ENCODE measurements at regions not wholly inside any gene's neighbourhood (a gene's known extent, or its start where the extent isn't known, plus 50 kb on each side); places are given as distances from the start of the nearest gene placed in this dataset.

DNA sequence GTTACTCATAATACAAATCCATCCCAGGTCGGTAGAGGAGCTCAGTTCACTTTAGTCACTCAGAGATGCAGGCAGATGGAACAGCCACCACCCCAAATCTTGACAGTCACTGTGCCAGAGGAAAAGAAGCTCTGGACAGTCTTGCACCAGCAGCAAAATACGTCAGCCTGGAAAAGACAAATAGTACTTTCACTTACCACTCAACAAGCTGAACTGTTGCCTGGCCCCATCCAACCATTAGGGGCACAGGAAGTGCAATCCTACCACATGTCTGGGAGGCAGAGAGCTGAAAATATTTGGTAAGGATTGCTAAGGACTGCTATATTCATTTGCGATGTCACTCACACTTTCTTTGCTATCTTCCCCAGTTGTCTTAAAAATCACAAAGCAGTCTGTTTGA is 239.1 kb upstream of the TOX3 start (continued):
- TF ChIP-seq, protein P1, sequence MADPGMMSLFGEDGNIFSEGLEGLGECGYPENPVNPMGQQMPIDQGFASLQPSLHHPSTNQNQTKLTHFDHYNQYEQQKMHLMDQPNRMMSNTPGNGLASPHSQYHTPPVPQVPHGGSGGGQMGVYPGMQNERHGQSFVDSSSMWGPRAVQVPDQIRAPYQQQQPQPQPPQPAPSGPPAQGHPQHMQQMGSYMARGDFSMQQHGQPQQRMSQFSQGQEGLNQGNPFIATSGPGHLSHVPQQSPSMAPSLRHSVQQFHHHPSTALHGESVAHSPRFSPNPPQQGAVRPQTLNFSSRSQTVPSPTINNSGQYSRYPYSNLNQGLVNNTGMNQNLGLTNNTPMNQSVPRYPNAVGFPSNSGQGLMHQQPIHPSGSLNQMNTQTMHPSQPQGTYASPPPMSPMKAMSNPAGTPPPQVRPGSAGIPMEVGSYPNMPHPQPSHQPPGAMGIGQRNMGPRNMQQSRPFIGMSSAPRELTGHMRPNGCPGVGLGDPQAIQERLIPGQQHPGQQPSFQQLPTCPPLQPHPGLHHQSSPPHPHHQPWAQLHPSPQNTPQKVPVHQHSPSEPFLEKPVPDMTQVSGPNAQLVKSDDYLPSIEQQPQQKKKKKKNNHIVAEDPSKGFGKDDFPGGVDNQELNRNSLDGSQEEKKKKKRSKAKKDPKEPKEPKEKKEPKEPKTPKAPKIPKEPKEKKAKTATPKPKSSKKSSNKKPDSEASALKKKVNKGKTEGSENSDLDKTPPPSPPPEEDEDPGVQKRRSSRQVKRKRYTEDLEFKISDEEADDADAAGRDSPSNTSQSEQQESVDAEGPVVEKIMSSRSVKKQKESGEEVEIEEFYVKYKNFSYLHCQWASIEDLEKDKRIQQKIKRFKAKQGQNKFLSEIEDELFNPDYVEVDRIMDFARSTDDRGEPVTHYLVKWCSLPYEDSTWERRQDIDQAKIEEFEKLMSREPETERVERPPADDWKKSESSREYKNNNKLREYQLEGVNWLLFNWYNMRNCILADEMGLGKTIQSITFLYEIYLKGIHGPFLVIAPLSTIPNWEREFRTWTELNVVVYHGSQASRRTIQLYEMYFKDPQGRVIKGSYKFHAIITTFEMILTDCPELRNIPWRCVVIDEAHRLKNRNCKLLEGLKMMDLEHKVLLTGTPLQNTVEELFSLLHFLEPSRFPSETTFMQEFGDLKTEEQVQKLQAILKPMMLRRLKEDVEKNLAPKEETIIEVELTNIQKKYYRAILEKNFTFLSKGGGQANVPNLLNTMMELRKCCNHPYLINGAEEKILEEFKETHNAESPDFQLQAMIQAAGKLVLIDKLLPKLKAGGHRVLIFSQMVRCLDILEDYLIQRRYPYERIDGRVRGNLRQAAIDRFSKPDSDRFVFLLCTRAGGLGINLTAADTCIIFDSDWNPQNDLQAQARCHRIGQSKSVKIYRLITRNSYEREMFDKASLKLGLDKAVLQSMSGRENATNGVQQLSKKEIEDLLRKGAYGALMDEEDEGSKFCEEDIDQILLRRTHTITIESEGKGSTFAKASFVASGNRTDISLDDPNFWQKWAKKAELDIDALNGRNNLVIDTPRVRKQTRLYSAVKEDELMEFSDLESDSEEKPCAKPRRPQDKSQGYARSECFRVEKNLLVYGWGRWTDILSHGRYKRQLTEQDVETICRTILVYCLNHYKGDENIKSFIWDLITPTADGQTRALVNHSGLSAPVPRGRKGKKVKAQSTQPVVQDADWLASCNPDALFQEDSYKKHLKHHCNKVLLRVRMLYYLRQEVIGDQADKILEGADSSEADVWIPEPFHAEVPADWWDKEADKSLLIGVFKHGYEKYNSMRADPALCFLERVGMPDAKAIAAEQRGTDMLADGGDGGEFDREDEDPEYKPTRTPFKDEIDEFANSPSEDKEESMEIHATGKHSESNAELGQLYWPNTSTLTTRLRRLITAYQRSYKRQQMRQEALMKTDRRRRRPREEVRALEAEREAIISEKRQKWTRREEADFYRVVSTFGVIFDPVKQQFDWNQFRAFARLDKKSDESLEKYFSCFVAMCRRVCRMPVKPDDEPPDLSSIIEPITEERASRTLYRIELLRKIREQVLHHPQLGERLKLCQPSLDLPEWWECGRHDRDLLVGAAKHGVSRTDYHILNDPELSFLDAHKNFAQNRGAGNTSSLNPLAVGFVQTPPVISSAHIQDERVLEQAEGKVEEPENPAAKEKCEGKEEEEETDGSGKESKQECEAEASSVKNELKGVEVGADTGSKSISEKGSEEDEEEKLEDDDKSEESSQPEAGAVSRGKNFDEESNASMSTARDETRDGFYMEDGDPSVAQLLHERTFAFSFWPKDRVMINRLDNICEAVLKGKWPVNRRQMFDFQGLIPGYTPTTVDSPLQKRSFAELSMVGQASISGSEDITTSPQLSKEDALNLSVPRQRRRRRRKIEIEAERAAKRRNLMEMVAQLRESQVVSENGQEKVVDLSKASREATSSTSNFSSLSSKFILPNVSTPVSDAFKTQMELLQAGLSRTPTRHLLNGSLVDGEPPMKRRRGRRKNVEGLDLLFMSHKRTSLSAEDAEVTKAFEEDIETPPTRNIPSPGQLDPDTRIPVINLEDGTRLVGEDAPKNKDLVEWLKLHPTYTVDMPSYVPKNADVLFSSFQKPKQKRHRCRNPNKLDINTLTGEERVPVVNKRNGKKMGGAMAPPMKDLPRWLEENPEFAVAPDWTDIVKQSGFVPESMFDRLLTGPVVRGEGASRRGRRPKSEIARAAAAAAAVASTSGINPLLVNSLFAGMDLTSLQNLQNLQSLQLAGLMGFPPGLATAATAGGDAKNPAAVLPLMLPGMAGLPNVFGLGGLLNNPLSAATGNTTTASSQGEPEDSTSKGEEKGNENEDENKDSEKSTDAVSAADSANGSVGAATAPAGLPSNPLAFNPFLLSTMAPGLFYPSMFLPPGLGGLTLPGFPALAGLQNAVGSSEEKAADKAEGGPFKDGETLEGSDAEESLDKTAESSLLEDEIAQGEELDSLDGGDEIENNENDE (IDR thresholded peaks at IDR 0.05; ENCODE audit: insufficient replicate concordance, low read length), result no peak
- TF ChIP-seq SP1 (IDR thresholded peaks at IDR 0.05; ENCODE audit: low read depth, low read length) (no peak), GTF2F1 (IDR thresholded peaks at IDR 0.05; ENCODE audit: borderline replicate concordance, low read depth, low read length) (no peak)
- TF ChIP-seq, protein P2, sequence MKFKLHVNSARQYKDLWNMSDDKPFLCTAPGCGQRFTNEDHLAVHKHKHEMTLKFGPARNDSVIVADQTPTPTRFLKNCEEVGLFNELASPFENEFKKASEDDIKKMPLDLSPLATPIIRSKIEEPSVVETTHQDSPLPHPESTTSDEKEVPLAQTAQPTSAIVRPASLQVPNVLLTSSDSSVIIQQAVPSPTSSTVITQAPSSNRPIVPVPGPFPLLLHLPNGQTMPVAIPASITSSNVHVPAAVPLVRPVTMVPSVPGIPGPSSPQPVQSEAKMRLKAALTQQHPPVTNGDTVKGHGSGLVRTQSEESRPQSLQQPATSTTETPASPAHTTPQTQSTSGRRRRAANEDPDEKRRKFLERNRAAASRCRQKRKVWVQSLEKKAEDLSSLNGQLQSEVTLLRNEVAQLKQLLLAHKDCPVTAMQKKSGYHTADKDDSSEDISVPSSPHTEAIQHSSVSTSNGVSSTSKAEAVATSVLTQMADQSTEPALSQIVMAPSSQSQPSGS (IDR thresholded peaks at IDR 0.05; ENCODE audit: low read length), result no peak
